Kidney (tissue), 13 donors: ENCODE measurements at regions not wholly inside any gene's neighbourhood (a gene's known extent, or its start where the extent isn't known, plus 50 kb on each side); places are given as distances from the start of the nearest gene placed in this dataset.

ENCODE experiments used
- DNase-seq, 5 donors: peaks; one replicate each; pipeline ENCODE4 v3.0.0-alpha.2; 2013 to 2020
- FAIRE-seq: peaks from 2 replicates; lab custom pipeline; 2012; peaks lifted over from hg19 to GRCh38; lab: Jason Lieb, UNC
- H3K27ac ChIP-seq, 2 donors: one replicate each; pipeline ENCODE4 v1.7.0; 2013; ENCODE audit warnings: low read depth in 2 of 2, low read length in 2 of 2, inconsistent platforms in 1 of 2
- H3K27me3 ChIP-seq: one replicate; pipeline ENCODE4 v1.7.1; 2013; ENCODE audit warnings: low read length, inconsistent platforms; ENCODE audit not compliant: control insufficient read depth, insufficient read depth
- H3K36me3 ChIP-seq, 3 donors: one replicate each; pipeline versions ENCODE4 v1.7.0 to v1.7.1; 2013; ENCODE audit warnings: low read length in 3 of 3, control low read depth in 1 of 3, inconsistent platforms in 1 of 3; ENCODE audit not compliant: insufficient read depth in 3 of 3, control insufficient read depth in 2 of 3
- H3K4me1 ChIP-seq, 3 donors: one replicate each; pipeline versions ENCODE4 v1.7.0 to v1.7.1; 2013; ENCODE audit warnings: low read length in 3 of 3, inconsistent platforms in 1 of 3, low read depth in 1 of 3; ENCODE audit not compliant: control insufficient read depth in 2 of 3, insufficient read depth in 2 of 3
- H3K4me3 ChIP-seq, 3 donors: one replicate each; pipeline versions ENCODE4 v1.7.0 to v1.8.1; 2013; ENCODE audit warnings: low read length in 3 of 3, control low read depth in 1 of 3, inconsistent platforms in 1 of 3
- H3K9ac ChIP-seq, 3 donors: one replicate each; pipeline versions ENCODE4 v1.7.0 to v1.7.1; 2013; ENCODE audit warnings: low read length in 3 of 3, control low read depth in 1 of 3, inconsistent platforms in 1 of 3
- H3K9me3 ChIP-seq, 3 donors: one replicate each; pipeline versions ENCODE4 v1.7.0 to v1.7.1; 2013; ENCODE audit warnings: low read length in 3 of 3, control low read depth in 1 of 3, inconsistent platforms in 1 of 3; ENCODE audit not compliant: control insufficient read depth in 2 of 3, insufficient read depth in 1 of 3
- intact Hi-C: fragments of 100-400 bp; cut with DNase I; formaldehyde crosslinking; loops from one replicate; pipeline ENCODE4 v1.11.1; 2022
- TF ChIP-seq, protein P1 (sequence below): IDR thresholded peaks from 3 replicates; pipeline ENCODE4 v1.5.1; 2012; ENCODE audit warnings: mild to moderate bottlenecking, moderate library complexity, borderline replicate concordance; ENCODE audit not compliant: insufficient read depth; ENCODE audit errors: extremely low read depth
- donor health status: control.
- donor health status: control.
- donor health status: control.
- donor health status: control.
- donor health status: control.
- donor health status: DM: yes; HTN: yes; CAD: no.
- donor health status: Normal renal cell carcinoma (clear cell type).

DNA sequence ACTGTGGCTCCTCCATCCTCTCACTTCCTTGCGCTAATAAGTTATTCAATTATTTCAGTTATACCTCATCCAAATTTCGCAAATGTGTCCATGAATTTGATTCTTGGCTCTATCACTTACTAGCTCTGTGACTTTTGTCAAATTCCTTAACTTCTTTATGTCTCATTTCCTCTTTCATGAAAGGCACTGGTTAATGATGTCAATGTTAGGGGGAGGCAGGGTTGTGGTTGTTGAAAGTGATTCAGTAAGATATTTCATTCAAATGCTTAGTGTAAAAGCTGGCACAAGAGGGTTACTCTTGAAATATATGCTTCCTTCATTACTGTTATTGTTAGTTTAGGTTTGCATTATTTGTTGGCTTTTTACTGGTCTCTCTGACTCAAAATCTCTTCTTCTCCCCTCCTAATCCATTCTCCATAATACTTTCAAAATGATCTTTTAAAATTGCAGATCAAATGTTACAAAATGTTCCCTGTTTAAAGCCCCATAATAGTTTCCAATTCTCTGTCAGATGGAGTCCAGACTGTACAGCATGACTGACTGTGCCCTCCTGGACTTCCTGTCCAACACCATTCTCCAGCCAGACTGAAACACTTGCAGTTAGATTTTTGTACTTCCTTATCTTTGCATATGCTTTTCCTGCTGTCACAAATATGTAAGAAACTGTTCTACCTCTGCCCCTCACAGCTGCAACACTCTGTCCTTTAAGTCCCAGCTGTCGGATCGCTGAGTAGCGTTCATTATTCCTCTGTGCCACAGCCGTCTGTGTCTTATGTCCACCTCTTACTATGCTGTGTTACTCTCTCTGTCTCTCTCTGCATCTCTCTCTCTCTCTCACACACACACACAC lies 510.6 kb upstream of the RAG2 start:
- Histone ChIP-seq H3K9ac (no peak overlapping the region), H3K36me3 (no peaks in the 10 kb centered on the region), H3K4me3 (no peak overlapping the region), H3K27ac (no peak overlapping the region), H3K9me3 (no peaks in the 10 kb centered on the region), H3K4me1 (no peaks in the 10 kb centered on the region), H3K27me3 (no peaks in the 10 kb centered on the region)
- DNase-seq (peak in 3 of 5 donors; percentile 13 to 40 (median 21)), FAIRE-seq (no peak)
- TF ChIP-seq, protein P1, sequence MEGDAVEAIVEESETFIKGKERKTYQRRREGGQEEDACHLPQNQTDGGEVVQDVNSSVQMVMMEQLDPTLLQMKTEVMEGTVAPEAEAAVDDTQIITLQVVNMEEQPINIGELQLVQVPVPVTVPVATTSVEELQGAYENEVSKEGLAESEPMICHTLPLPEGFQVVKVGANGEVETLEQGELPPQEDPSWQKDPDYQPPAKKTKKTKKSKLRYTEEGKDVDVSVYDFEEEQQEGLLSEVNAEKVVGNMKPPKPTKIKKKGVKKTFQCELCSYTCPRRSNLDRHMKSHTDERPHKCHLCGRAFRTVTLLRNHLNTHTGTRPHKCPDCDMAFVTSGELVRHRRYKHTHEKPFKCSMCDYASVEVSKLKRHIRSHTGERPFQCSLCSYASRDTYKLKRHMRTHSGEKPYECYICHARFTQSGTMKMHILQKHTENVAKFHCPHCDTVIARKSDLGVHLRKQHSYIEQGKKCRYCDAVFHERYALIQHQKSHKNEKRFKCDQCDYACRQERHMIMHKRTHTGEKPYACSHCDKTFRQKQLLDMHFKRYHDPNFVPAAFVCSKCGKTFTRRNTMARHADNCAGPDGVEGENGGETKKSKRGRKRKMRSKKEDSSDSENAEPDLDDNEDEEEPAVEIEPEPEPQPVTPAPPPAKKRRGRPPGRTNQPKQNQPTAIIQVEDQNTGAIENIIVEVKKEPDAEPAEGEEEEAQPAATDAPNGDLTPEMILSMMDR: no peak
- intact Hi-C loops: no loop called here

DNA sequence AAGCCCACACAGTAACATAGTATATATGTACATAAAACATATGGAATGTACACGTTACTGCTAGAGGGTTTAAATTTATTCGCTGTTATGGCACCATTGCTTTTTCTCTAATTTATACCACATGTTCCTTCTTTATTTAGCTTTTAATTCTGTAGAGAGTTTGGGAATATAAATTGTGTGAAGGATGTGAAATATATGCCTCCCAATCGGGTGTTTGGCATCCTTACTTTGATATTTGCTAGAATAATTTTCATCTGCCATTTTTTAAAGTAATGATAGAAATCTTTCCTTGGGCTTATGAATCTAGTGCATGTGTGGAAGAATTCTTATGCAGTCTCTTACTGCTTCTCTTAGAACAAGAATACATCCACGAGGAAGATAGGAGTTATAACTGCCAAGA lies 509.8 kb upstream of the RAG2 start:
- no peaks in the 10 kb centered on the region for H3K36me3 ChIP-seq
- H3K27ac ChIP-seq: no peak overlapping the region
- H3K4me3 ChIP-seq: no peak overlapping the region
- no peaks in the 10 kb centered on the region for H3K27me3 ChIP-seq
- FAIRE-seq (no peak), DNase-seq (no peak)
- no peaks in the 10 kb centered on the region for H3K4me1 ChIP-seq
- TF ChIP-seq, protein P1: no peak
- intact Hi-C loops: no loop called here
- H3K9ac ChIP-seq: no peak overlapping the region
- no peaks in the 10 kb centered on the region for H3K9me3 ChIP-seq

DNA sequence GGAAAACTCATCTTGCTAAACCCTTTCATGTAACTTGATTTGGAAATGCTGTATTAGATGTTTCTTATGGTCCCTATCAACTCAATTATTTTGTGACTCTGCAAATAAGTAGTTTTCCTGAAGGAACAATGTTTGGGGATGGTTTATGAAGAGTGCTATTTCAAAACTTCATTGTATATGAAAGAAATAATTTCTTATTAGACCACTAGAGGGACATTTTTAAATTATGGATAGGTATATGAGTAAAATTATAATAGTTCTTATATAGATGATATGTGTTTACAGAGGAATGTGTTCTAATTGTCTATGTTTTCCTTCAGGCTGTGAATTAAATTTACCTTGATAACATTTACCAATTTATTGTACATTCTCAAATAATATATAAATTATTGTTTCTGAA lies 509.4 kb upstream of the RAG2 start:
- Histone ChIP-seq H3K4me1 (no peaks in the 10 kb centered on the region), H3K27me3 (no peaks in the 10 kb centered on the region), H3K9ac (no peak overlapping the region), H3K4me3 (no peak overlapping the region), H3K9me3 (no peaks in the 10 kb centered on the region), H3K36me3 (no peaks in the 10 kb centered on the region), H3K27ac (no peak overlapping the region)
- FAIRE-seq: no peak
- intact Hi-C loops: no loop called here
- TF ChIP-seq, protein P1: no peak
- no peak for DNase-seq
